ENCODE measurements at regions not wholly inside any gene's neighbourhood (a gene's known extent, or its start where the extent isn't known, plus 50 kb on each side); places are given as distances from the start of the nearest gene placed in this dataset.
A peak's percentile ranks its signal among the peaks of the same experiment; 100 is the strongest.

GRCh38 chr1:55679971-55680370 lies 464.8 kb upstream of the USP24 start:
- DNase-seq (ENCODE audit: low read depth), result no peak

GRCh38 chr1:55673416-55673815 lies 458.3 kb upstream of the USP24 start:
- DNase-seq (ENCODE audit: low read depth), result no peak

DNA sequence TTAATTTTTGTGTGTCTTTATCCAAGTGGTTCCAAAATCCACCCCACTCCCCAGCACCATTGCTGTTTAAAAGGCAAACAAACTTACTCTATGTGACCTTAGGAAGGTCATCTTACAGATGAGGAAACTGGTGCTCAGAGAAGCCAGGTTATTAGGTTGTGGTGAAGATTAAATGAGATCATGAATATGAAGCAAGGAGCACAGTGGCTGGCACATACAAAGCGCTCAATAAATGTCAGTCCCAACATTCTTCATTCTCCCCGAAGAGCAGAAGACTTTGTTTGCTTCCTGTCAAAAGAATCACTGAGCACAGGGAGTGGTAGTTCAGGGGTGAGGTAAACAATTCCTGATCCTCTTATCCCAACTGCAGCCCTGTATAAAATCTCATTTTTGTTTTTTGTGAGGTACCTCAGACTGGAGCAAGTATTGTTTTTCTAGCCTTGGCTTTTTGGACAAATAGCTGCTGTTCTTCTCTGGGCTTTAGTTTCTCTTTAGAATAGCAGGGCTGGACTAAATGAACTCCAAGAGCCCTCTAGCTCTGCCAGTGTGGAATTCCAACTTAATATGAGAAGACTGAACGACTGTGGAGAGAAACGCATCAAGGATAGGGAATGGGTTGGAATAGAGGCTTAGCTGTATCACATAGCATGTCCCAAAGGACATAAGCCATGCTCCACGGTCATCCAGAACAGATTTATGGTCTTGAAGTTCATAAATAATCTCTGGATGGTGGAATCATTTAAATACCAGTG lies 455.3 kb upstream of the USP24 start:
- no peak for DNase-seq (ENCODE audit: low read depth)

- no peak for DNase-seq (ENCODE audit: low read depth)
These were observed 454.1 kb upstream of the USP24 start for GRCh38 chr1:55669293-55669692.

- no peak for DNase-seq (ENCODE audit: low read depth)
These were observed 447.7 kb upstream of the USP24 start for GRCh38 chr1:55662875-55663274.

GRCh38 chr1:55658917-55659316 lies 443.8 kb upstream of the USP24 start:
- DNase-seq (ENCODE audit: low read depth), result no peak

GRCh38 chr1:55654750-55655149 lies 439.6 kb upstream of the USP24 start:
- DNase-seq (ENCODE audit: low read depth), result no peak

- DNase-seq (ENCODE audit: low read depth), result no peak
These were observed 439.0 kb upstream of the USP24 start for GRCh38 chr1:55654171-55654570.

DNA sequence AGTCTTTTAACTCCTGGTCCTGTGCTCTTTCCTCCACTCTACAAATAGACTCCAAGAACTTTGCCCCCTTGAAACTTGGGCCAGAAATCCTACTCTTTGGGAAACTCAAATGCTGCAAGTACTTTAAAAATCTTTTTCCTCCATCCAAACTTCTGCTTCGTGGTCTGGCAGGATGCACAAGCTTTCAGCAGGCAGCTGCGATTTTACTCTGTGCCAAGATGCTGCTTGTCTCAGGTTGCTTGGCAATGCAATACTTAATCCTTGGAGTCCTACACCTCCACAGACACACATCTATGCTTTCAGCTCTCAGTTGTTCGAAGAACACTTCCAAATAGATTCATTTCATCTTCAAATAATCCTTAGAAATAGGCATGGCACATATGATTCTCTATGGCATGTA lies 435.3 kb upstream of the USP24 start:
- no peak for DNase-seq (ENCODE audit: low read depth)

DNA sequence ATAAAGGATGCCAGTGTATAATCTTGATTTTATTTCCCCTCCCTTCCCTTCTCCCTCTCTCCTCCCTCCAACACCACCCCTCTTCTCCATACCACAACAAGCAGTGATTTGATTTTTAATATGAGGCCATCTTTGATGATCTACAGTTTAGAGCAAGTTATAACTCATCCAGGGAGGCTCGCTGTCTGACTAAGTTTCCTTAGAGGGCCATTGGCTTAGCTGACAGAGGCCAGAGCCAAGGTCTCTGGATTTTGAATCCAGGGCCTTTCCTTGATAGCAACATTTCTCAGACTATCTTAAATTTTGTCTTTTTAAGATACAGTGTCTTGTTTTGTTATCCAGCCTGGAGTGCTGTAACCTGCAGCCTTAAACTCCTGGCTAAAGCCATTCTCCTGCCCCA lies 431.0 kb upstream of the USP24 start:
- no peak for DNase-seq (ENCODE audit: low read depth)

- no peak for DNase-seq (ENCODE audit: low read depth)
These were observed 430.1 kb upstream of the USP24 start for GRCh38 chr1:55645270-55645669.

GRCh38 chr1:55641947-55642346 lies 426.8 kb upstream of the USP24 start:
- no peak for DNase-seq (ENCODE audit: low read depth)

- no peak for DNase-seq (ENCODE audit: low read depth)
These were observed 425.7 kb upstream of the USP24 start for GRCh38 chr1:55640708-55641473.

- DNase-seq (ENCODE audit: low read depth), result no peak
These were observed 424.4 kb upstream of the USP24 start for GRCh38 chr1:55639526-55639925.

DNA sequence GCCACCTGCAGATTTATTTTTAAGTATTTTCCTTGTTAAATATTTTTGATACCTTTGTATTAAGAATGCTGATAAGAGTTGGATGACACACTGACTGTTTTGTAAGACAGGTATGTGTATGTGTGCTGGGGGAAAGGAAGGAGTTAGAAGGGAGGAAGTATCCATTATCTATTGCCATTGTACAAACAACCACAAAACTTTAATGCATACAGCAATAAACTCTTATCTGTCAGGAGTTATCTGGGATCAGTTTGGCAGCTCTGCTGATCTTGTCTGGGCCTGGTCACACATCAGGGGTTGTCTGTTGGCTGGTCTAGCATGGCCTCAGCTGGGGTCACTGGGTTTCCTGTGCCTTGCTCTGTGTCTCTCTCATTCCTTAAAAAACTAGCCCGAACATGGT lies 423.9 kb upstream of the USP24 start:
- no peak for DNase-seq (ENCODE audit: low read depth)

DNA sequence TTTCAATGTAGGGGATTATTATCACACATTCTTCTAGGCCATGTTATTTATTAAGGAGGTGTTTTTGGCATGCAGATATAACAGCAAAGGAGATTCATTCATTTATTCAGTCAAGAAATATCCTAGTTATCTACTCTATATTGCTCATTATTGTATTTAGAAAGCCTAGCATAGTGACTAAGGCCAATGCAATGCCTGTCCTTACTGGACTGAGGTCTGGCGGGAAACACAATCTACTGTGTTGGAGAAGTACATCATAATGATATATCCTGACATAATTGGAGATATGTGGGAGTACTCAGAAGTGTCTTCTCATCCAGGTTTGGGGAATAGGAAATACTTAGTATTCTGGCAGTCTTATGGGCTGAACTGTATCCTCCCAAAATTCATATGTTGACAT lies 421.5 kb upstream of the USP24 start:
- DNase-seq (ENCODE audit: low read depth), result peak; percentile 50

DNA sequence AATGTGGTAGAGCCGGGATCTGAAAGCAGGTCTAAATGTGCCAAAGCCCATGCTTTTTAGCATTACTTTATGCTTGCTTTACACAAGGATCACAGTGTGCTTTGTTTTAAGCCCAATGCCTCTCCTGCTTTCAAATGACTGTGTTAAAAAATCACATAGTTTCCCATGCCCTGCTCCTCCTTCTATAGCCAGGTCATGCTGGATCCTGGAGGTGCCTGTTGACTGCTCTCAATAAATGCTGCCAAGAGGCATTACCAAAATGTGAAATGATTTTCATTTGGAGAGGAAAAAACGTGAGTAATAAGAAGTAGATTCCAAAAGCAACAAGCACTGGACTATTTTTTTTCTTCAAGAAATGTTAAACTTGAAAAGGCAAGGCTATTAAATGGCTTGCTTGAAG lies 420.7 kb upstream of the USP24 start:
- no peak for DNase-seq (ENCODE audit: low read depth)

GRCh38 chr1:55634516-55634915 lies 419.4 kb upstream of the USP24 start:
- DNase-seq (ENCODE audit: low read depth), result no peak

GRCh38 chr1:55632906-55633305 lies 417.7 kb upstream of the USP24 start:
- no peak for DNase-seq (ENCODE audit: low read depth)

GRCh38 chr1:55632058-55632457 lies 416.9 kb upstream of the USP24 start:
- DNase-seq (ENCODE audit: low read depth), result peak; percentile 78

- DNase-seq (ENCODE audit: low read depth), result no peak
These were observed 416.3 kb upstream of the USP24 start for GRCh38 chr1:55631509-55631908.

GRCh38 chr1:55626326-55626725 lies 411.2 kb upstream of the USP24 start:
- DNase-seq (ENCODE audit: low read depth), result no peak

DNA sequence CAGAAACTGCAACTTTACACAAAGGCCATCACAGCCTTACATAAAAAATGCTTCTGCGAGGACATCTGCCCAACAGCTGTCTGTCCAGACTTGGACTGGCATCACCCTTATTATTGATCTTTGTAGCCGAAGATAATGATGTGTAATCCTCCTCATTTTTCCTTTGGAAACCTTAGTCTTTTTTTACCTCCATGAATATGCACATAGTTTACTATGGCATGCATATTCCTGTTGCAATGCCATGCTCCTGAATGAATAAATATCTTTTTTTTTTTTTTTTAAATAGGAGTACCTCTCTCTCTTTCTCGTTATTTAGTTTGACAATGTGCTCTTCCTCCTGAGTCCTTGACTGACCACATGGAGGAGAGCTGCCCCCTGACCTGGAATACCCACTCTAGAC lies 409.6 kb upstream of the USP24 start:
- DNase-seq (ENCODE audit: low read depth), result no peak

DNA sequence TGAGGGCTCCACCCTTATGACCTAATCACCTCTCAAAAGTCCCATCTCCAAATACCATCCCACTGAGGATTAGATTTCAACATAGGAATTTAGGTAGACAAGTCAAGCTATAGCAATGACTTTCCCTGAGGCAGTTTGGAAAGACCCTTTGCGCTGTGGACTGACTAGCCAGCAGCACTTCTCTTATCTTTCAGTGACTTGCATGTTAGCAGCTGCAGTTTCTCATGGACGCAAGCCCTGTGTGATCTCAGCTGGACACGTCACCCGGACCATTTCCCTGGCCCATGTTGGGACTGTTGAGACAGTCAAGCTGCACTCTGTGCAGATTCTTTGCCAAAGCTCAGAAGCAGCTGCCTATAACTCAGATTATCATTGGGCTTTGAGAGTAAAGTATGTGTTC lies 408.1 kb upstream of the USP24 start:
- DNase-seq (ENCODE audit: low read depth), result no peak
